Fibroblast of lung (primary cell): ENCODE measurements at regions not wholly inside any gene's neighbourhood (a gene's known extent, or its start where the extent isn't known, plus 50 kb on each side); places are given as distances from the start of the nearest gene placed in this dataset.

Source experiments
- DNase-seq, 2 donors: peaks; one replicate each; pipeline versions ENCODE4 v3.0.0 to v3.0.0-alpha.2; 2010; ENCODE audit warnings: low read depth in 2 of 2
- H2AFZ ChIP-seq: 2 replicates; pipeline ENCODE4 v1.5.1; 2012; ENCODE audit warnings: low read length, control low read depth, inconsistent platforms
- H3K27ac ChIP-seq: 2 replicates; pipeline ENCODE4 v1.5.1; 2011; ENCODE audit warnings: low read length, control low read depth; ENCODE audit not compliant: insufficient read depth
- H3K27me3 ChIP-seq: 2 replicates; pipeline ENCODE4 v1.5.1; 2011; ENCODE audit warnings: mild to moderate bottlenecking, low read length; ENCODE audit not compliant: control insufficient read depth, insufficient read depth
- H3K36me3 ChIP-seq: 2 replicates; pipeline ENCODE4 v1.5.1; 2011; ENCODE audit warnings: low read length; ENCODE audit not compliant: control insufficient read depth, insufficient read depth
- H3K4me1 ChIP-seq: 2 replicates; pipeline ENCODE4 v1.5.1; 2011; ENCODE audit warnings: low read length; ENCODE audit not compliant: control insufficient read depth, insufficient read depth; ENCODE audit errors: extremely low read depth
- H3K4me2 ChIP-seq: 2 replicates; pipeline ENCODE4 v1.5.1; 2011; ENCODE audit warnings: low read length, control low read depth; ENCODE audit not compliant: insufficient read depth; ENCODE audit errors: extremely low read depth
- H3K4me3 ChIP-seq, 4 experiments: fragments of 200-600 bp in 1 of 4; sonication (generic) in 1 of 4; replicated peaks in 1 of 4; 2 replicates each; pipeline ENCODE4 v1.5.1; 2011 to 2016; ENCODE audit warnings: low read length in 4 of 4, low read depth in 3 of 4, mild to moderate bottlenecking in 3 of 4, control low read depth in 2 of 4, inconsistent platforms in 1 of 4, mixed read lengths in 1 of 4; ENCODE audit not compliant: insufficient read depth in 1 of 4; ENCODE audit errors: control extremely low read depth in 1 of 4
- H3K79me2 ChIP-seq: 2 replicates; pipeline ENCODE4 v1.5.1; 2012; ENCODE audit warnings: mild to moderate bottlenecking, low read length, inconsistent platforms; ENCODE audit not compliant: control insufficient read depth, insufficient read depth
- H3K9ac ChIP-seq: 2 replicates; pipeline ENCODE4 v1.5.1; 2011; ENCODE audit warnings: mild to moderate bottlenecking, low read length, control low read depth; ENCODE audit not compliant: insufficient read depth
- H3K9me3 ChIP-seq: 2 replicates; pipeline ENCODE4 v1.5.1; 2012; ENCODE audit warnings: low read depth, low read length; ENCODE audit not compliant: control insufficient read depth, insufficient read depth
- H4K20me1 ChIP-seq: 2 replicates; pipeline ENCODE4 v1.5.1; 2011; ENCODE audit warnings: low read length; ENCODE audit not compliant: control insufficient read depth, insufficient read depth; ENCODE audit errors: extremely low read depth
- CTCF ChIP-seq, 2 donors: IDR thresholded peaks in 1 of 2; conservative IDR thresholded peaks in 1 of 2; 1 replicate in 1 of 2; 2 replicates in 1 of 2; pipeline ENCODE4 v1.5.1; 2011 to 2012; ENCODE audit warnings: low read length in 2 of 2, control low read depth in 1 of 2, inconsistent platforms in 1 of 2, low read depth in 1 of 2, mild to moderate bottlenecking in 1 of 2
- EZH2 ChIP-seq: IDR thresholded peaks from 2 replicates; pipeline ENCODE4 v1.5.1; 2012; ENCODE audit warnings: low read length, control low read depth, mild to moderate bottlenecking; ENCODE audit errors: missing control alignments

GRCh38 chr16:13806671-13807070, 113.3 kb upstream of the ERCC4 start:
- Histone ChIP-seq H3K4me3 (no peak overlapping the region), H3K27me3 (no peaks in the 10 kb centered on the region), H3K9ac (no peak overlapping the region), H2AFZ (no peak overlapping the region), H3K79me2 (no peaks in the 10 kb centered on the region), H3K27ac (no peak overlapping the region), H4K20me1 (no peaks in the 10 kb centered on the region), H3K9me3 (no peaks in the 10 kb centered on the region), H3K4me2 (no peak overlapping the region), H3K4me1 (no peaks in the 10 kb centered on the region), H3K36me3 (no peaks in the 10 kb centered on the region)
- no peak for DNase-seq
- TF ChIP-seq CTCF (conservative IDR thresholded peaks at IDR 0.05 in 1 of 2, IDR thresholded peaks at IDR 0.05 in 1 of 2; ENCODE audit: low read depth in 1 of 2, low read length in 2 of 2) (no peak), EZH2 (no peak)

GRCh38 chr16:13808102-13808501, 111.9 kb upstream of the ERCC4 start:
- no peak overlapping the region for H3K4me3 ChIP-seq
- TF ChIP-seq CTCF (conservative IDR thresholded peaks at IDR 0.05 in 1 of 2, IDR thresholded peaks at IDR 0.05 in 1 of 2; ENCODE audit: low read depth in 1 of 2, low read length in 2 of 2) (no peak), EZH2 (no peak)

GRCh38 chr16:13809765-13810164, 110.2 kb upstream of the ERCC4 start:
- H3K9ac ChIP-seq, result no peak overlapping the region
- no peak overlapping the region for H3K4me2 ChIP-seq
- no peaks in the 10 kb centered on the region for H4K20me1 ChIP-seq
- H3K79me2 ChIP-seq, result no peaks in the 10 kb centered on the region
- no peaks in the 10 kb centered on the region for H3K9me3 ChIP-seq
- H3K36me3 ChIP-seq, result no peaks in the 10 kb centered on the region
- no peaks in the 10 kb centered on the region for H3K4me1 ChIP-seq
- H3K4me3 ChIP-seq, result no peak overlapping the region
- no peak overlapping the region for H2AFZ ChIP-seq
- H3K27me3 ChIP-seq, result no peaks in the 10 kb centered on the region
- no peak for DNase-seq
- no peak for TF ChIP-seq EZH2
- TF ChIP-seq CTCF (conservative IDR thresholded peaks at IDR 0.05 in 1 of 2, IDR thresholded peaks at IDR 0.05 in 1 of 2; ENCODE audit: low read depth in 1 of 2, low read length in 2 of 2), result no peak
- H3K27ac ChIP-seq, result no peak overlapping the region

More at GRCh38 chr16:13808102-13808501, 111.9 kb upstream of the ERCC4 start:
- DNase-seq, result no peak
- no peak overlapping the region for H3K9ac ChIP-seq
- no peaks in the 10 kb centered on the region for H3K9me3 ChIP-seq
- no peaks in the 10 kb centered on the region for H3K4me1 ChIP-seq
- H3K4me2 ChIP-seq, result no peak overlapping the region
- no peaks in the 10 kb centered on the region for H4K20me1 ChIP-seq
- no peak overlapping the region for H2AFZ ChIP-seq
- no peaks in the 10 kb centered on the region for H3K27me3 ChIP-seq
- H3K79me2 ChIP-seq, result no peaks in the 10 kb centered on the region
- no peak overlapping the region for H3K27ac ChIP-seq
- H3K36me3 ChIP-seq, result no peaks in the 10 kb centered on the region
